ENCODE measurements at regions not wholly inside any gene's neighbourhood (a gene's known extent, or its start where the extent isn't known, plus 50 kb on each side); places are given as distances from the start of the nearest gene placed in this dataset.

DNA sequence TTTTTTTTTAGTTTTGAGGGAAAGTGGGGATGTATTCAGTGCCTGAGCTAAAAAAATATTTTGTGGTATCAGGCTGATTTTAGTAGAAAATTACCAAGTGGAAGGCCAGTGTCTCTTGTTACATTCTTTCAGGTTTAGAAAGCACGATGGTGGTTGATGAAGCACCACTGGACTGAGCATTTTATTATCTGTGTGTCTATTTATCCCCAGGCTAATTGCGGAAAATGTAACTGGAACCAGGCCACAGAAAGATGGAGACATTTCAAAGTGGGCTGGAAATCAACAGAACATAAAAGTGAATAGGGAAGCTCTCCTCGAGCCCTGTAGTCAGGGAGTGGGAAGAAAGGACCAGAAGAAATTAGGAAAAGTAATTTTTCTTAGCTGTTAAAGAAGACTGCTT is 261.0 kb downstream of the STK31 start:
- ATAC-seq, result no peak
- peaks cover 2% of the 10 kb centered on the region for H3K9me3 ChIP-seq

GRCh38 chr7:23972057-23972456 is 262.0 kb downstream of the STK31 start:
- ATAC-seq (no peak), DNase-seq (no peak)
- Histone ChIP-seq H3K9me3 (peaks cover 5% of the 10 kb centered on the region), H3K27me3 (ENCODE audit: insufficient read depth in 3 of 3, low read length in 2 of 3) (no peaks in the 10 kb centered on the region), H3K4me3 (no peak overlapping the region), H3K27ac (no peak overlapping the region), H3K36me3 (ENCODE audit: insufficient read depth in 1 of 2, low read depth in 1 of 2) (no peaks in the 10 kb centered on the region), H3K4me1 (no peaks in the 10 kb centered on the region)
- intact Hi-C loops (cut with DNase I), result no loop called here
- WGBS, 3 donors, result 92 to 96% (median 94%) methylated on average over 3 of the region's 3 CpGs
- TF ChIP-seq CTCF (IDR thresholded peaks at IDR 0.05), result no peak

More for the DNA sequence above, 261.0 kb downstream of the STK31 start:
- Histone ChIP-seq H3K4me3 (no peak overlapping the region), H3K36me3 (ENCODE audit: insufficient read depth in 1 of 2, low read depth in 1 of 2) (no peaks in the 10 kb centered on the region), H3K27me3 (ENCODE audit: insufficient read depth in 3 of 3, low read length in 2 of 3) (no peaks in the 10 kb centered on the region), H3K27ac (no peak overlapping the region), H3K4me1 (no peaks in the 10 kb centered on the region)
- no peak for DNase-seq
- intact Hi-C loops (cut with DNase I), result no loop called here
- no peak for TF ChIP-seq CTCF (IDR thresholded peaks at IDR 0.05)
- WGBS, 3 donors, result 18 to 29% (median 28%) methylated on average over 3 of the region's 3 CpGs

DNA sequence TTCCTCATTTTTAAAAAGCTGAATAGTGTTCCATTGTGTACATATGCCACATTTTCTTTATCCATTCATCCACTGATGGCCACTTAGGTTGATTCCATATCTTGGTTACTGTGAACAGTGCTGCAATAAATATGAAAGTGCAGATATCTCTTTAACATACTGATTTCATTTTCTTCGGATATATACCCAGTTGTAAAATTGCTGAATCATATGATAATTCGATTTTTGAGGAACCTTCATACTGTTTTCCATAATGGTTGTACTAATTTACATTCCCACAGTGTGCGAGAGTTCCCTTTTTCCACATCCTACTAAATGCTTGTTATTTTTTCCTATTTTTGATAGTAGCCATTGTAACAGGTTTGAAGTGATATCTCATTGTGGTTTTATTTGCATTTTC is 263.2 kb downstream of the STK31 start:
- no peak overlapping the region for H3K4me3 ChIP-seq
- no peak overlapping the region for H3K27ac ChIP-seq
- H3K4me1 ChIP-seq, result no peaks in the 10 kb centered on the region
- intact Hi-C loops (cut with DNase I), result no loop called here
- 62 to 78% (median 73%) methylated on average over 3 of the region's 3 CpGs for WGBS, 3 donors
- ATAC-seq, result no peak
- no peak for DNase-seq
- no peak for TF ChIP-seq CTCF (IDR thresholded peaks at IDR 0.05)
- H3K9me3 ChIP-seq, result peaks cover 9% of the 10 kb centered on the region
- H3K36me3 ChIP-seq (ENCODE audit: insufficient read depth in 1 of 2, low read depth in 1 of 2), result no peaks in the 10 kb centered on the region
- H3K27me3 ChIP-seq (ENCODE audit: insufficient read depth in 3 of 3, low read length in 2 of 3), result no peaks in the 10 kb centered on the region

- Histone ChIP-seq H3K4me1 (no peaks in the 10 kb centered on the region), H3K27ac (no peak overlapping the region), H3K27me3 (ENCODE audit: insufficient read depth in 3 of 3, low read length in 2 of 3) (peaks cover 0 to 3% (median 0%) of the 10 kb centered on the region in 3 donors), H3K36me3 (ENCODE audit: insufficient read depth in 1 of 2, low read depth in 1 of 2) (no peaks in the 10 kb centered on the region), H3K9me3 (peaks cover 11% of the 10 kb centered on the region), H3K4me3 (no peak overlapping the region)
- TF ChIP-seq CTCF (IDR thresholded peaks at IDR 0.05), result no peak
- no peak for DNase-seq
- no peak for ATAC-seq
- intact Hi-C loops (cut with DNase I), result no loop called here
Measured at GRCh38 chr7:23980081-23980480, 270.1 kb downstream of the STK31 start.

DNA sequence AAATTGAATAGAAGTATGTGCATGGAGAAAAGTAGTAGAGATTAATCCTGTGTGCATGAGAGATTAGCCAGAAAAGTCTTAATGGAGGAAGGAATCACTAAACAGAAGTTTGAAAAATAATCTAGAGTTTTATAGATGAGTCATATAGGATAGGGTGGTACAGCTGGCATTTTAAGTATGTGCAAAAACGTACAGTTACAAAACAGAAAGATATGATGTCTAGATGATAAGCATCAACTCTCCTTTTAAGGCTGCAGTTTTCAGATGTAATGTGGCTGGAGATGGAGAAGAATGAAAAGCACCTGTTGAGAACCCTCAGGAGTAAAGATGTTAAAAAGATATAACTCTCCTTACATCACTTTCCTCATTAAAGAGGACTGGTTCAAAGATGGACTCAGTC is 271.3 kb downstream of the STK31 start:
- H3K4me1 ChIP-seq, result no peaks in the 10 kb centered on the region
- TF ChIP-seq CTCF (IDR thresholded peaks at IDR 0.05), result no peak
- intact Hi-C loops (cut with DNase I), result no loop called here
- no peak for DNase-seq
- peaks cover 11% of the 10 kb centered on the region for H3K9me3 ChIP-seq
- WGBS, 3 donors, result 19 to 21% (median 20%) methylated on average over 1 of the region's 1 CpG
- H3K27me3 ChIP-seq (ENCODE audit: insufficient read depth in 3 of 3, low read length in 2 of 3), result peaks cover 0 to 3% (median 0%) of the 10 kb centered on the region in 3 donors
- H3K27ac ChIP-seq, result no peak overlapping the region
- ATAC-seq, result no peak
- no peak overlapping the region for H3K4me3 ChIP-seq
- H3K36me3 ChIP-seq (ENCODE audit: insufficient read depth in 1 of 2, low read depth in 1 of 2), result no peaks in the 10 kb centered on the region

All from psoas muscle (tissue), 7 donors.